IPS-15b (cell line): ENCODE measurements at regions not wholly inside any gene's neighbourhood (a gene's known extent, or its start where the extent isn't known, plus 50 kb on each side); places are given as distances from the start of the nearest gene placed in this dataset.

Experiments
- H3K27me3 ChIP-seq: one replicate; pipeline ENCODE4 v1.6.1; 2013; ENCODE audit warnings: low read length; ENCODE audit not compliant: control insufficient read depth, insufficient read depth
- H3K36me3 ChIP-seq: one replicate; pipeline ENCODE4 v1.6.1; 2013; ENCODE audit warnings: low read length; ENCODE audit not compliant: control insufficient read depth, insufficient read depth
- H3K4me1 ChIP-seq: one replicate; pipeline ENCODE4 v1.6.1; 2013; ENCODE audit warnings: mild to moderate bottlenecking, low read length; ENCODE audit not compliant: control insufficient read depth, insufficient read depth
- H3K4me3 ChIP-seq: one replicate; pipeline ENCODE4 v1.5.1; 2013; ENCODE audit warnings: low read depth, low read length
- H3K9ac ChIP-seq: one replicate; pipeline ENCODE4 v1.6.1; 2013; ENCODE audit warnings: low read depth, mild to moderate bottlenecking, low read length
- H3K9me3 ChIP-seq: one replicate; pipeline ENCODE4 v1.6.1; 2013; ENCODE audit warnings: mild to moderate bottlenecking, low read length; ENCODE audit not compliant: control insufficient read depth, insufficient read depth

GRCh38 chr2:16278421-16279200 lies 338.3 kb downstream of the MYCN start:
- no peak overlapping the region for H3K4me3 ChIP-seq
- H3K27me3 ChIP-seq = no peaks in the 10 kb centered on the region
- H3K9me3 ChIP-seq = no peaks in the 10 kb centered on the region
- H3K9ac ChIP-seq = no peak overlapping the region
- no peaks in the 10 kb centered on the region for H3K36me3 ChIP-seq
- no peaks in the 10 kb centered on the region for H3K4me1 ChIP-seq

- H3K9ac ChIP-seq = no peak overlapping the region
- no peaks in the 10 kb centered on the region for H3K36me3 ChIP-seq
- no peak overlapping the region for H3K4me3 ChIP-seq
- H3K9me3 ChIP-seq = no peaks in the 10 kb centered on the region
- H3K4me1 ChIP-seq = no peaks in the 10 kb centered on the region
- no peaks in the 10 kb centered on the region for H3K27me3 ChIP-seq
Observed at GRCh38 chr2:16277117-16277516, 336.8 kb downstream of the MYCN start.

- Histone ChIP-seq H3K9ac (no peak overlapping the region), H3K9me3 (no peaks in the 10 kb centered on the region)
Observed at GRCh38 chr2:16275661-16276060, 335.3 kb downstream of the MYCN start.

GRCh38 chr2:16275131-16275530 lies 334.8 kb downstream of the MYCN start:
- Histone ChIP-seq H3K9me3 (no peaks in the 10 kb centered on the region), H3K36me3 (no peaks in the 10 kb centered on the region)

More at GRCh38 chr2:16275661-16276060, 335.3 kb downstream of the MYCN start:
- no peaks in the 10 kb centered on the region for H3K36me3 ChIP-seq
- no peak overlapping the region for H3K4me3 ChIP-seq
- H3K4me1 ChIP-seq = no peaks in the 10 kb centered on the region
- no peaks in the 10 kb centered on the region for H3K27me3 ChIP-seq

GRCh38 chr2:16273111-16273510 lies 332.8 kb downstream of the MYCN start:
- Histone ChIP-seq H3K36me3 (no peaks in the 10 kb centered on the region), H3K9ac (no peak overlapping the region), H3K4me3 (no peak overlapping the region), H3K27me3 (no peaks in the 10 kb centered on the region), H3K4me1 (no peaks in the 10 kb centered on the region), H3K9me3 (no peaks in the 10 kb centered on the region)

More at GRCh38 chr2:16275131-16275530, 334.8 kb downstream of the MYCN start:
- Histone ChIP-seq H3K4me3 (no peak overlapping the region), H3K4me1 (no peaks in the 10 kb centered on the region), H3K9ac (no peak overlapping the region), H3K27me3 (no peaks in the 10 kb centered on the region)

- Histone ChIP-seq H3K27me3 (no peaks in the 10 kb centered on the region), H3K4me3 (no peak overlapping the region), H3K9me3 (no peaks in the 10 kb centered on the region), H3K4me1 (no peaks in the 10 kb centered on the region), H3K9ac (no peak overlapping the region), H3K36me3 (no peaks in the 10 kb centered on the region)
Observed at GRCh38 chr2:16272038-16272788, 331.9 kb downstream of the MYCN start.

- no peaks in the 10 kb centered on the region for H3K27me3 ChIP-seq
- no peak overlapping the region for H3K4me3 ChIP-seq
- H3K9ac ChIP-seq = no peak overlapping the region
- no peaks in the 10 kb centered on the region for H3K4me1 ChIP-seq
- no peaks in the 10 kb centered on the region for H3K36me3 ChIP-seq
- no peaks in the 10 kb centered on the region for H3K9me3 ChIP-seq
Observed at GRCh38 chr2:16271231-16271896, 331.0 kb downstream of the MYCN start.

- Histone ChIP-seq H3K4me3 (no peak overlapping the region), H3K27me3 (no peaks in the 10 kb centered on the region), H3K4me1 (no peaks in the 10 kb centered on the region), H3K36me3 (no peaks in the 10 kb centered on the region), H3K9ac (no peak overlapping the region), H3K9me3 (no peaks in the 10 kb centered on the region)
Observed at GRCh38 chr2:16270441-16270840, 330.1 kb downstream of the MYCN start.

GRCh38 chr2:16268301-16269000 lies 328.1 kb downstream of the MYCN start:
- Histone ChIP-seq H3K4me3 (no peak overlapping the region), H3K4me1 (no peaks in the 10 kb centered on the region), H3K9me3 (no peaks in the 10 kb centered on the region), H3K9ac (no peak overlapping the region), H3K27me3 (no peaks in the 10 kb centered on the region), H3K36me3 (no peaks in the 10 kb centered on the region)

GRCh38 chr2:16266571-16266970 lies 326.2 kb downstream of the MYCN start:
- Histone ChIP-seq H3K36me3 (no peaks in the 10 kb centered on the region), H3K4me1 (no peaks in the 10 kb centered on the region), H3K4me3 (no peak overlapping the region), H3K9ac (no peak overlapping the region), H3K9me3 (no peaks in the 10 kb centered on the region), H3K27me3 (no peaks in the 10 kb centered on the region)

- Histone ChIP-seq H3K9ac (no peak overlapping the region), H3K36me3 (no peaks in the 10 kb centered on the region), H3K9me3 (no peaks in the 10 kb centered on the region), H3K27me3 (no peaks in the 10 kb centered on the region), H3K4me1 (no peaks in the 10 kb centered on the region), H3K4me3 (no peak overlapping the region)
Observed at GRCh38 chr2:16264931-16265540, 324.7 kb downstream of the MYCN start.
